Trophoblast cell (in vitro differentiated cells and primary cell): ENCODE measurements at regions not wholly inside any gene's neighbourhood (a gene's known extent, or its start where the extent isn't known, plus 50 kb on each side); places are given as distances from the start of the nearest gene placed in this dataset.
A peak's percentile ranks its signal among the peaks of the same experiment; 100 is the strongest.

Experiments used
- DNase-seq, 2 donors: peaks; one replicate each; pipeline ENCODE4 v3.0.0-alpha.2; 2016
- H2AFZ ChIP-seq: 2 replicates; pipeline ENCODE4 v1.6.1; 2013; ENCODE audit warnings: low read length, moderate library complexity, mild to moderate bottlenecking; ENCODE audit not compliant: insufficient read depth, poor library complexity
- H2AK5ac ChIP-seq: 2 replicates; pipeline ENCODE4 v1.6.1; 2013; ENCODE audit warnings: mild to moderate bottlenecking, low read length
- H2BK120ac ChIP-seq: 2 replicates; pipeline ENCODE4 v1.6.1; 2013; ENCODE audit warnings: low read length, mild to moderate bottlenecking, moderate library complexity; ENCODE audit not compliant: insufficient read depth, poor library complexity
- H2BK12ac ChIP-seq: 2 replicates; pipeline ENCODE4 v1.6.1; 2013; ENCODE audit warnings: mild to moderate bottlenecking, low read length, moderate library complexity
- H2BK5ac ChIP-seq: 2 replicates; pipeline ENCODE4 v1.6.1; 2013; ENCODE audit warnings: low read length, low read depth, moderate library complexity, mild to moderate bottlenecking; ENCODE audit not compliant: poor library complexity
- H3K14ac ChIP-seq: 2 replicates; pipeline ENCODE4 v1.6.1; 2013; ENCODE audit warnings: mild to moderate bottlenecking, low read length
- H3K18ac ChIP-seq: 2 replicates; pipeline ENCODE4 v1.6.1; 2013; ENCODE audit warnings: mild to moderate bottlenecking, low read length
- H3K23ac ChIP-seq: 2 replicates; pipeline ENCODE4 v1.6.1; 2013; ENCODE audit warnings: low read length
- H3K27ac ChIP-seq: 2 replicates; pipeline ENCODE4 v1.5.1; 2013; ENCODE audit warnings: low read depth, mild to moderate bottlenecking, inconsistent platforms, low read length, moderate library complexity
- H3K27me3 ChIP-seq: 2 replicates; pipeline ENCODE4 v1.6.1; 2013; ENCODE audit warnings: inconsistent platforms, mild to moderate bottlenecking, low read length, moderate library complexity; ENCODE audit not compliant: insufficient read depth
- H3K36me3 ChIP-seq, 2 experiments: 1 replicate in 1 of 2; 2 replicates in 1 of 2; pipeline ENCODE4 v1.6.1; 2013; ENCODE audit warnings: low read length in 2 of 2, mild to moderate bottlenecking in 2 of 2, moderate library complexity in 1 of 2; ENCODE audit not compliant: insufficient read depth in 2 of 2, control insufficient read depth in 1 of 2
- H3K4ac ChIP-seq: 2 replicates; pipeline ENCODE4 v1.6.1; 2013; ENCODE audit warnings: low read depth, mild to moderate bottlenecking, low read length, moderate library complexity
- H3K4me1 ChIP-seq, 2 experiments: 1 replicate in 1 of 2; 2 replicates in 1 of 2; pipeline ENCODE4 v1.6.1; 2013; ENCODE audit warnings: low read length in 2 of 2, mild to moderate bottlenecking in 2 of 2, moderate library complexity in 1 of 2; ENCODE audit not compliant: insufficient read depth in 2 of 2, control insufficient read depth in 1 of 2
- H3K4me2 ChIP-seq: 2 replicates; pipeline ENCODE4 v1.6.1; 2013; ENCODE audit warnings: inconsistent platforms, mild to moderate bottlenecking, low read length, moderate library complexity
- H3K4me3 ChIP-seq: 2 replicates; pipeline ENCODE4 v1.5.1; 2013; ENCODE audit warnings: mild to moderate bottlenecking, low read depth, low read length, inconsistent platforms
- H3K79me1 ChIP-seq: one replicate; pipeline ENCODE4 v1.6.1; 2013; ENCODE audit warnings: low read length
- H3K79me2 ChIP-seq: 2 replicates; pipeline ENCODE4 v1.6.1; 2013; ENCODE audit warnings: low read length, mild to moderate bottlenecking; ENCODE audit not compliant: control insufficient read depth, insufficient read depth, poor library complexity
- H3K9ac ChIP-seq: 2 replicates; pipeline ENCODE4 v1.6.1; 2013; ENCODE audit warnings: mild to moderate bottlenecking, low read length
- H3K9me3 ChIP-seq: 2 replicates; pipeline ENCODE4 v1.6.1; 2013; ENCODE audit warnings: low read depth, mild to moderate bottlenecking, control low read depth, inconsistent platforms, low read length; ENCODE audit not compliant: insufficient read depth
- H4K12ac ChIP-seq: 2 replicates; pipeline ENCODE4 v1.6.1; 2013; ENCODE audit warnings: low read depth, mild to moderate bottlenecking, low read length, moderate library complexity
- H4K8ac ChIP-seq: 2 replicates; pipeline ENCODE4 v1.6.1; 2013; ENCODE audit warnings: low read depth, mild to moderate bottlenecking, low read length, moderate library complexity
- H4K91ac ChIP-seq: one replicate; pipeline ENCODE4 v1.6.1; 2013; ENCODE audit warnings: low read depth, mild to moderate bottlenecking, low read length, moderate library complexity
- WGBS: extraction: QIAGEN DNeasy Blood & Tissue Kit; methylation state at CpG from one replicate; pipeline ENCODE4 v1.1.7; 2013; ENCODE audit warnings: missing lambda C conversion rate; ENCODE audit not compliant: insufficient read length, insufficient coverage; ENCODE audit errors: extremely low coverage; 5-methylcytosine and 5-hydroxymethylcytosine counted together

- no peaks in the 10 kb centered on the region for H3K27me3 ChIP-seq
- no peak overlapping the region for H4K8ac ChIP-seq
- no peak overlapping the region for H2AFZ ChIP-seq
- no CpG with 5 or more reads among the region's 2 CpGs for WGBS
- H2BK12ac ChIP-seq = no peak overlapping the region
- no peaks in the 10 kb centered on the region for H3K9me3 ChIP-seq
- no peak overlapping the region for H2BK5ac ChIP-seq
- H3K9ac ChIP-seq = no peak overlapping the region
- H3K4me1 ChIP-seq = peaks cover 2 to 6% of the 10 kb centered on the region in 2 experiments
- no peak overlapping the region for H3K4ac ChIP-seq
- no peak overlapping the region for H4K12ac ChIP-seq
- no peak overlapping the region for H3K18ac ChIP-seq
- H2AK5ac ChIP-seq = no peak overlapping the region
- H3K4me2 ChIP-seq = no peak overlapping the region
- no peak overlapping the region for H3K23ac ChIP-seq
- peaks cover 2% of the 10 kb centered on the region for H3K79me1 ChIP-seq
- no peak overlapping the region for H3K4me3 ChIP-seq
- H3K79me2 ChIP-seq = no peaks in the 10 kb centered on the region
- H3K36me3 ChIP-seq = no peaks in the 10 kb centered on the region
- DNase-seq = peak in 1 of 2 donors; percentile 2
- H2BK120ac ChIP-seq = no peak overlapping the region
- no peak overlapping the region for H3K14ac ChIP-seq
- H4K91ac ChIP-seq = no peak overlapping the region
- no peak overlapping the region for H3K27ac ChIP-seq
Observed at GRCh38 chr4:28557755-28558154, 1697.1 kb downstream of the STIM2 start.

GRCh38 chr4:28558895-28559294 lies 1698.3 kb downstream of the STIM2 start:
- no CpG with 5 or more reads among the region's 2 CpGs for WGBS
- no peak overlapping the region for H3K9ac ChIP-seq

GRCh38 chr4:28562913-28563312 lies 1702.3 kb downstream of the STIM2 start:
- H4K91ac ChIP-seq = no peak overlapping the region
- H3K14ac ChIP-seq = no peak overlapping the region
- no peak overlapping the region for H3K9ac ChIP-seq
- no CpG with 5 or more reads among the region's 4 CpGs for WGBS
- no peak overlapping the region for H3K4me3 ChIP-seq
- no peak overlapping the region for H4K12ac ChIP-seq
- peaks cover 5% of the 10 kb centered on the region for H3K9me3 ChIP-seq
- no peak overlapping the region for H2BK12ac ChIP-seq
- no peak for DNase-seq
- H3K4me2 ChIP-seq = no peak overlapping the region
- no peak overlapping the region for H2BK5ac ChIP-seq
- no peak overlapping the region for H4K8ac ChIP-seq
- H3K79me1 ChIP-seq = no peaks in the 10 kb centered on the region
- H2BK120ac ChIP-seq = no peak overlapping the region
- H3K36me3 ChIP-seq = peaks cover 0 to 3% of the 10 kb centered on the region in 2 experiments
- no peak overlapping the region for H2AFZ ChIP-seq
- no peak overlapping the region for H3K23ac ChIP-seq
- no peak overlapping the region for H2AK5ac ChIP-seq
- no peaks in the 10 kb centered on the region for H3K4me1 ChIP-seq
- no peak overlapping the region for H3K4ac ChIP-seq
- no peaks in the 10 kb centered on the region for H3K79me2 ChIP-seq
- H3K18ac ChIP-seq = no peak overlapping the region
- no peak overlapping the region for H3K27ac ChIP-seq
- no peaks in the 10 kb centered on the region for H3K27me3 ChIP-seq

More at GRCh38 chr4:28558895-28559294, 1698.3 kb downstream of the STIM2 start:
- H4K8ac ChIP-seq = no peak overlapping the region
- H3K79me2 ChIP-seq = no peaks in the 10 kb centered on the region
- no peak overlapping the region for H2BK12ac ChIP-seq
- no peak overlapping the region for H3K4me2 ChIP-seq
- H2AFZ ChIP-seq = no peak overlapping the region
- no peak overlapping the region for H3K18ac ChIP-seq
- no peak overlapping the region for H3K4ac ChIP-seq
- no peak overlapping the region for H4K12ac ChIP-seq
- no peaks in the 10 kb centered on the region for H3K36me3 ChIP-seq
- no peak overlapping the region for H3K14ac ChIP-seq
- no peak overlapping the region for H3K23ac ChIP-seq
- H2BK5ac ChIP-seq = no peak overlapping the region
- no peak overlapping the region for H4K91ac ChIP-seq
- DNase-seq = peak; percentile 3 to 31
- H3K79me1 ChIP-seq = peaks cover 2% of the 10 kb centered on the region
- H2BK120ac ChIP-seq = no peak overlapping the region
- no peak overlapping the region for H3K27ac ChIP-seq
- peaks cover 2 to 6% of the 10 kb centered on the region in 2 experiments for H3K4me1 ChIP-seq
- no peaks in the 10 kb centered on the region for H3K27me3 ChIP-seq
- H2AK5ac ChIP-seq = no peak overlapping the region
- no peaks in the 10 kb centered on the region for H3K9me3 ChIP-seq
- no peak overlapping the region for H3K4me3 ChIP-seq

- WGBS = no CpG with 5 or more reads among the region's 2 CpGs
- H4K91ac ChIP-seq = no peak overlapping the region
Observed at GRCh38 chr4:28565396-28565795, 1704.8 kb downstream of the STIM2 start.

More at GRCh38 chr4:28565396-28565795, 1704.8 kb downstream of the STIM2 start:
- no peak overlapping the region for H2BK120ac ChIP-seq
- H3K9ac ChIP-seq = no peak overlapping the region
- H4K8ac ChIP-seq = no peak overlapping the region
- H3K4ac ChIP-seq = no peak overlapping the region
- H3K79me2 ChIP-seq = no peaks in the 10 kb centered on the region
- H3K4me2 ChIP-seq = no peak overlapping the region
- no peak overlapping the region for H2AFZ ChIP-seq
- no peaks in the 10 kb centered on the region for H3K79me1 ChIP-seq
- no peak overlapping the region for H2AK5ac ChIP-seq
- H4K12ac ChIP-seq = no peak overlapping the region
- peaks cover 2 to 5% of the 10 kb centered on the region in 2 experiments for H3K36me3 ChIP-seq
- no peak for DNase-seq
- no peaks in the 10 kb centered on the region for H3K27me3 ChIP-seq
- no peak overlapping the region for H3K14ac ChIP-seq
- peaks cover 9% of the 10 kb centered on the region for H3K9me3 ChIP-seq
- no peak overlapping the region for H2BK12ac ChIP-seq
- no peak overlapping the region for H3K4me3 ChIP-seq
- H3K23ac ChIP-seq = no peak overlapping the region
- no peak overlapping the region for H2BK5ac ChIP-seq
- H3K4me1 ChIP-seq = no peaks in the 10 kb centered on the region
- no peak overlapping the region for H3K18ac ChIP-seq
- no peak overlapping the region for H3K27ac ChIP-seq
